ENCODE measurements at regions not wholly inside any gene's neighbourhood (a gene's known extent, or its start where the extent isn't known, plus 50 kb on each side); places are given as distances from the start of the nearest gene placed in this dataset.

DNA sequence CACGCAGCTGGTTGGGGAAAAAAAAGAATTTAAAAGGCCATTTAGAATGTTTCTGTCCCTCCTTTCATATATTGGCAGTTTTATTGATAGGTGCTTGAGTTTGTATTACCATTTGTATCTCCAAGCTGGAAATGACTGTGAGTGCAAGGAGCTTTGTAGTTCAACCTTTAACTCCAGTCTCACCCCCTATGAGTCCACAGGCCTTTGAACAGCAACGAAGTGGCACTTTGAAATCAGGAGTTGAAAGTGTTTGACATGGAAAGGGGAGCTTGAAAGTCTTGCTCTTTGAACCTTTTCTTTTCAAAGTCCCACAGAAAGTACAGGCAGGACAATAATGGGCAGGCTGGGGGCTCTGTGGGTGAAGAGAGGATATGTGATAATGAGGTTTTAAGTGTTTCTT, 480.3 kb downstream of the RERGL start:
- TF ChIP-seq, protein P1, sequence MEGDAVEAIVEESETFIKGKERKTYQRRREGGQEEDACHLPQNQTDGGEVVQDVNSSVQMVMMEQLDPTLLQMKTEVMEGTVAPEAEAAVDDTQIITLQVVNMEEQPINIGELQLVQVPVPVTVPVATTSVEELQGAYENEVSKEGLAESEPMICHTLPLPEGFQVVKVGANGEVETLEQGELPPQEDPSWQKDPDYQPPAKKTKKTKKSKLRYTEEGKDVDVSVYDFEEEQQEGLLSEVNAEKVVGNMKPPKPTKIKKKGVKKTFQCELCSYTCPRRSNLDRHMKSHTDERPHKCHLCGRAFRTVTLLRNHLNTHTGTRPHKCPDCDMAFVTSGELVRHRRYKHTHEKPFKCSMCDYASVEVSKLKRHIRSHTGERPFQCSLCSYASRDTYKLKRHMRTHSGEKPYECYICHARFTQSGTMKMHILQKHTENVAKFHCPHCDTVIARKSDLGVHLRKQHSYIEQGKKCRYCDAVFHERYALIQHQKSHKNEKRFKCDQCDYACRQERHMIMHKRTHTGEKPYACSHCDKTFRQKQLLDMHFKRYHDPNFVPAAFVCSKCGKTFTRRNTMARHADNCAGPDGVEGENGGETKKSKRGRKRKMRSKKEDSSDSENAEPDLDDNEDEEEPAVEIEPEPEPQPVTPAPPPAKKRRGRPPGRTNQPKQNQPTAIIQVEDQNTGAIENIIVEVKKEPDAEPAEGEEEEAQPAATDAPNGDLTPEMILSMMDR (IDR thresholded peaks at IDR 0.05): no peak
- no peak for TF ChIP-seq EZH2 (IDR thresholded peaks at IDR 0.05; ENCODE audit: borderline replicate concordance, insufficient read depth, low read depth, low read length, poor library complexity, severe bottlenecking)
- Histone ChIP-seq H3K4me1 (ENCODE audit: control insufficient read depth in 2 of 2, insufficient read depth in 2 of 2, low read length in 2 of 2) (no peaks in the 10 kb centered on the region), H3K79me2 (ENCODE audit: control insufficient read depth, insufficient read depth, low read length) (no peaks in the 10 kb centered on the region), H2AFZ (ENCODE audit: insufficient read depth, low read depth, low read length, poor library complexity, severe bottlenecking) (no peak overlapping the region), H4K20me1 (ENCODE audit: control insufficient read depth, insufficient read depth, low read length, poor library complexity, severe bottlenecking) (no peaks in the 10 kb centered on the region), H3K4me2 (replicated peaks; ENCODE audit: low read depth, low read length, poor library complexity, severe bottlenecking) (no peak overlapping the region), H3K36me3 (replicated peaks in 1 of 2; ENCODE audit: control extremely low read depth in 1 of 2, control insufficient read depth in 1 of 2, extremely low read depth in 1 of 2, insufficient read depth in 2 of 2, low read length in 1 of 2) (no peaks in the 10 kb centered on the region), H3K27me3 (replicated peaks in 1 of 4; ENCODE audit: control extremely low read depth in 1 of 4, control insufficient read depth in 3 of 4, insufficient read depth in 4 of 4, low read length in 3 of 4) (no peaks in the 10 kb centered on the region), H3K9me3 (ENCODE audit: control extremely low read depth in 1 of 3, control insufficient read depth in 2 of 3, insufficient read depth in 1 of 3, low read length in 2 of 3) (peaks cover 0 to 2% (median 0%) of the 10 kb centered on the region in 3 donors), H3K27ac (ENCODE audit: low read length in 2 of 2) (no peak overlapping the region), H3K4me3 (ENCODE audit: control extremely low read depth in 1 of 5, extremely low read depth in 1 of 5, insufficient read depth in 1 of 5, low read depth in 2 of 5, low read length in 4 of 5) (no peak overlapping the region), H3K9ac (ENCODE audit: low read length) (no peak overlapping the region)
- Mint-ChIP-seq H3K4me3 (no peak overlapping the region), H3K9me3 (ENCODE audit: insufficient read depth) (no peaks in the 10 kb centered on the region), H3K4me1 (no peaks in the 10 kb centered on the region), H3K27ac (no peak overlapping the region), H3K27me3 (no peaks in the 10 kb centered on the region)
- no CpG with 5 or more reads among the region's 2 CpGs for WGBS (ENCODE audit: insufficient coverage)
- ChIA-PET CTCF (no interaction called here), POLR2A (no interaction called here)
- intact Hi-C loops (cut with micrococcal nuclease): no loop called here
- ATAC-seq (ENCODE audit: low read depth) (no peak), DNase-seq (no peak)

DNA sequence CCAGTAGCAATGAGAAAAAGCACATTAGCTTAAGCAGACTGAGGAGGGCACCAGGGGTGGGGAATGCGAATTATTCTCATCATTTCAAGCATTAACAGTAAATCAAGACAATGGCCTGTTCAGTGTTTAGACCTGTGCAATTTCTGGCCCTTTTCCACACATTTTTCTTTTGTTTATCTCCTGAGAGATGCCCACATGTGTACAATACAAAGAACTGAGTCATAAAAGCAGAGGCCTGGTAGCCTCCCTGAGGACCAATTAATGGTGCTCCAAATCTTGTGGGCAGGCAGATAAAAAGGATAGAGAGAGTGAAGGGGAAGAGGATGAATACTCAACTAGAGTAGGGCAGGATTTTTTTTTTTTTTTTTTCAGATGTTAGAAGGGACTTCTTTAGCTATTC, 480.8 kb downstream of the RERGL start:
- H3K4me1 Mint-ChIP-seq: no peaks in the 10 kb centered on the region
- ATAC-seq (ENCODE audit: low read depth): no peak
- H3K79me2 ChIP-seq (ENCODE audit: control insufficient read depth, insufficient read depth, low read length): no peaks in the 10 kb centered on the region
- no peak for TF ChIP-seq EZH2 (IDR thresholded peaks at IDR 0.05; ENCODE audit: borderline replicate concordance, insufficient read depth, low read depth, low read length, poor library complexity, severe bottlenecking)
- TF ChIP-seq, protein P1 (IDR thresholded peaks at IDR 0.05): no peak
- H3K36me3 ChIP-seq (replicated peaks in 1 of 2; ENCODE audit: control extremely low read depth in 1 of 2, control insufficient read depth in 1 of 2, extremely low read depth in 1 of 2, insufficient read depth in 2 of 2, low read length in 1 of 2): no peaks in the 10 kb centered on the region
- H3K4me2 ChIP-seq (replicated peaks; ENCODE audit: low read depth, low read length, poor library complexity, severe bottlenecking): no peak overlapping the region
- H3K9ac ChIP-seq (ENCODE audit: low read length): no peak overlapping the region
- DNase-seq: no peak
- no peak overlapping the region for H2AFZ ChIP-seq (ENCODE audit: insufficient read depth, low read depth, low read length, poor library complexity, severe bottlenecking)
- no peaks in the 10 kb centered on the region for H3K9me3 Mint-ChIP-seq (ENCODE audit: insufficient read depth)
- no peak overlapping the region for H3K27ac Mint-ChIP-seq
- ChIA-PET CTCF (no interaction called here), POLR2A (no interaction called here)
- H3K27me3 Mint-ChIP-seq: no peaks in the 10 kb centered on the region
- 100% methylated on average over 1 of the region's 1 CpG for WGBS (ENCODE audit: insufficient coverage)
- no peak overlapping the region for H3K27ac ChIP-seq (ENCODE audit: low read length in 2 of 2)
- intact Hi-C loops (cut with micrococcal nuclease): no loop called here
- H3K4me3 ChIP-seq (ENCODE audit: control extremely low read depth in 1 of 5, extremely low read depth in 1 of 5, insufficient read depth in 1 of 5, low read depth in 2 of 5, low read length in 4 of 5): no peak overlapping the region
- H4K20me1 ChIP-seq (ENCODE audit: control insufficient read depth, insufficient read depth, low read length, poor library complexity, severe bottlenecking): no peaks in the 10 kb centered on the region
- H3K27me3 ChIP-seq (replicated peaks in 1 of 4; ENCODE audit: control extremely low read depth in 1 of 4, control insufficient read depth in 3 of 4, insufficient read depth in 4 of 4, low read length in 3 of 4): no peaks in the 10 kb centered on the region
- H3K4me1 ChIP-seq (ENCODE audit: control insufficient read depth in 2 of 2, insufficient read depth in 2 of 2, low read length in 2 of 2): no peaks in the 10 kb centered on the region
- peaks cover 0 to 2% (median 0%) of the 10 kb centered on the region in 3 donors for H3K9me3 ChIP-seq (ENCODE audit: control extremely low read depth in 1 of 3, control insufficient read depth in 2 of 3, insufficient read depth in 1 of 3, low read length in 2 of 3)
- no peak overlapping the region for H3K4me3 Mint-ChIP-seq

Data from B cell (primary cell).